ENCODE measurements at regions not wholly inside any gene's neighbourhood (a gene's known extent, or its start where the extent isn't known, plus 50 kb on each side); places are given as distances from the start of the nearest gene placed in this dataset.

DNA sequence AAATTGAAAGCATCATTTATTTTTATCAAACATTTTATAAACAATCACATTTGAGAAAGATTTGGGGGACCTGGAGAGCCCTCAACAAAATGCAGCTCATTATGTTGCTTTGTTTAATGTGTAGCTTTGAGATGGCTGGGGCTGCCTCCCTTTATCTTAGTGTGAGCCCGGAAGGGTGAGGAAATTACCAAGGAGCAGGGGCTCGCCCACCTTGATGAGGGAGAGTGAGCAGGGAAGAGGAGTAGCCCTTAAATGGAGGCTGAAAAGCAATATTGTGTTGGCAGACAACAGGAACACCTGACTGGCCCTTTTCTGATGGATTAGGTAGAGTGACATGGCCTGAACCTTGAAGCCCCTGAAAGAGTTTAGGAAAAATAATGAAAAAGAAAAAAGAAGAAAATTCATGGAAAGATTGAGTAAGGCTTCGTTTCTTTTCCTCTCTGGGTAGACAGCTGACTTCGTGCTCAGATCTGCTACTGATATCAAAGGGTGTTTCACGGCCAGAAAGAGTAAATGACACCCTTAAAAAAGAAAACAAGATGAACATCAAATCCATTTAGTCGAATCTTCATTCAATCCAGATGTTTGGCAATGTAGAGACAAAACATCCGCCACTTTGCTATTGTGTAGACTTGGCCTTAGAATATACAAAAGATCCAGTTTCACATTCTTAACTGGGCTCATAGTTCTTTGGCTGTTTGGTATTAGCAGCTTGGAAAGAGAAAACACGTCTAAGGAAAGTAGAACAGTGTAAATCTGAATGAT is 206.5 kb upstream of the TCF4 start:
- ATAC-seq (no peak), DNase-seq (ENCODE audit: extremely low read depth in 1 of 4, low spot score in 3 of 4) (no peak), FAIRE-seq (no peak)
- Histone ChIP-seq H4K20me1 (replicated peaks; ENCODE audit: control insufficient read depth, insufficient read depth, low read length) (no peaks in the 10 kb centered on the region), H3K79me2 (ENCODE audit: control insufficient read depth, insufficient read depth, low read length) (no peaks in the 10 kb centered on the region), H3K36me3 (ENCODE audit: control insufficient read depth, insufficient read depth, low read length) (no peaks in the 10 kb centered on the region), H3K9ac (ENCODE audit: insufficient read depth in 1 of 2, low read depth in 2 of 2, low read length in 2 of 2) (no peak overlapping the region), H3K4me2 (ENCODE audit: insufficient read depth, low read length) (peak overlapping the region; percentile 0; the same call in 1 of the 2 replicates), H3K4me3 (no peak overlapping the region), H3K4me1 (replicated peaks in 1 of 2; ENCODE audit: control insufficient read depth in 2 of 2, insufficient read depth in 2 of 2, low read length in 2 of 2) (no peaks in the 10 kb centered on the region), H3K27ac (ENCODE audit: extremely low read depth, low read depth, low read length) (no peak overlapping the region), H3K27me3 (ENCODE audit: control insufficient read depth in 2 of 2, insufficient read depth in 2 of 2, low read length in 2 of 2) (no peaks in the 10 kb centered on the region), H3K9me3 (replicated peaks; ENCODE audit: control insufficient read depth, insufficient read depth, low read depth, low read length) (no peaks in the 10 kb centered on the region), H3K9me1 (ENCODE audit: control insufficient read depth, insufficient read depth, low read length) (no peaks in the 10 kb centered on the region), H2AFZ (ENCODE audit: low read depth, low read length) (peak overlapping the region; percentile 50; the same call in 1 of the 2 replicates)
- 19% methylated on average over 8 of the region's 8 CpGs for WGBS (ENCODE audit: insufficient coverage, low coverage, missing lambda C conversion rate)
- CTCF ChIA-PET (ENCODE audit: low intra/inter-chr PET ratio) = no interaction called here
- no peak for TF ChIP-seq THRAP3 (IDR thresholded peaks at IDR 0.05; ENCODE audit: borderline replicate concordance)
- TF ChIP-seq HNRNPL (IDR thresholded peaks at IDR 0.05; ENCODE audit: low read depth, low read length) = no peak
- TF ChIP-seq, protein P1, sequence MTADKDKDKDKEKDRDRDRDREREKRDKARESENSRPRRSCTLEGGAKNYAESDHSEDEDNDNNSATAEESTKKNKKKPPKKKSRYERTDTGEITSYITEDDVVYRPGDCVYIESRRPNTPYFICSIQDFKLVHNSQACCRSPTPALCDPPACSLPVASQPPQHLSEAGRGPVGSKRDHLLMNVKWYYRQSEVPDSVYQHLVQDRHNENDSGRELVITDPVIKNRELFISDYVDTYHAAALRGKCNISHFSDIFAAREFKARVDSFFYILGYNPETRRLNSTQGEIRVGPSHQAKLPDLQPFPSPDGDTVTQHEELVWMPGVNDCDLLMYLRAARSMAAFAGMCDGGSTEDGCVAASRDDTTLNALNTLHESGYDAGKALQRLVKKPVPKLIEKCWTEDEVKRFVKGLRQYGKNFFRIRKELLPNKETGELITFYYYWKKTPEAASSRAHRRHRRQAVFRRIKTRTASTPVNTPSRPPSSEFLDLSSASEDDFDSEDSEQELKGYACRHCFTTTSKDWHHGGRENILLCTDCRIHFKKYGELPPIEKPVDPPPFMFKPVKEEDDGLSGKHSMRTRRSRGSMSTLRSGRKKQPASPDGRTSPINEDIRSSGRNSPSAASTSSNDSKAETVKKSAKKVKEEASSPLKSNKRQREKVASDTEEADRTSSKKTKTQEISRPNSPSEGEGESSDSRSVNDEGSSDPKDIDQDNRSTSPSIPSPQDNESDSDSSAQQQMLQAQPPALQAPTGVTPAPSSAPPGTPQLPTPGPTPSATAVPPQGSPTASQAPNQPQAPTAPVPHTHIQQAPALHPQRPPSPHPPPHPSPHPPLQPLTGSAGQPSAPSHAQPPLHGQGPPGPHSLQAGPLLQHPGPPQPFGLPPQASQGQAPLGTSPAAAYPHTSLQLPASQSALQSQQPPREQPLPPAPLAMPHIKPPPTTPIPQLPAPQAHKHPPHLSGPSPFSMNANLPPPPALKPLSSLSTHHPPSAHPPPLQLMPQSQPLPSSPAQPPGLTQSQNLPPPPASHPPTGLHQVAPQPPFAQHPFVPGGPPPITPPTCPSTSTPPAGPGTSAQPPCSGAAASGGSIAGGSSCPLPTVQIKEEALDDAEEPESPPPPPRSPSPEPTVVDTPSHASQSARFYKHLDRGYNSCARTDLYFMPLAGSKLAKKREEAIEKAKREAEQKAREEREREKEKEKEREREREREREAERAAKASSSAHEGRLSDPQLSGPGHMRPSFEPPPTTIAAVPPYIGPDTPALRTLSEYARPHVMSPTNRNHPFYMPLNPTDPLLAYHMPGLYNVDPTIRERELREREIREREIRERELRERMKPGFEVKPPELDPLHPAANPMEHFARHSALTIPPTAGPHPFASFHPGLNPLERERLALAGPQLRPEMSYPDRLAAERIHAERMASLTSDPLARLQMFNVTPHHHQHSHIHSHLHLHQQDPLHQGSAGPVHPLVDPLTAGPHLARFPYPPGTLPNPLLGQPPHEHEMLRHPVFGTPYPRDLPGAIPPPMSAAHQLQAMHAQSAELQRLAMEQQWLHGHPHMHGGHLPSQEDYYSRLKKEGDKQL (CRISPR knock-in tag; IDR thresholded peaks at IDR 0.05; ENCODE audit: borderline replicate concordance) = no peak
- in situ Hi-C loops (cut with MboI) (loop anchor here (25.0 kb wide), 1 partner anchor 557 kb away; no protein-coding TSS in a partner anchor), intact Hi-C loops (cut with micrococcal nuclease) (no loop called here)
- no TSS peak for BruUV-seq (replicated peaks)
- POLR2A ChIA-PET = interaction anchor here (0.8 kb wide), 1 partner anchor 388 kb away, joined by 3 read pairs; no protein-coding TSS in a partner anchor
